H1 (cell line): ENCODE measurements at regions not wholly inside any gene's neighbourhood (a gene's known extent, or its start where the extent isn't known, plus 50 kb on each side); places are given as distances from the start of the nearest gene placed in this dataset.

Source experiments
- BCL11A ChIP-seq, 2 experiments: IDR thresholded peaks; one replicate each; pipeline ENCODE4 v1.6.1; 2011; ENCODE audit warnings: low read depth in 2 of 2, low read length in 2 of 2, mild to moderate bottlenecking in 2 of 2
- HDAC2 ChIP-seq, 2 experiments: fragments of 300-600 bp in 1 of 2; sonication (generic) in 1 of 2; IDR thresholded peaks; 2 replicates each; pipeline ENCODE4 v1.6.1; 2011 to 2012; ENCODE audit warnings: low read depth in 2 of 2, low read length in 2 of 2, mild to moderate bottlenecking in 2 of 2, moderate library complexity in 2 of 2, borderline replicate concordance in 1 of 2, inconsistent platforms in 1 of 2
- NRF1 ChIP-seq: IDR thresholded peaks from 2 replicates; pipeline ENCODE4 v1.6.1; 2011; ENCODE audit warnings: mild to moderate bottlenecking, low read depth, low read length, improper control_type of control experiment
- RNF2 ChIP-seq: fragments of 200-900, 300-1000 bp; sonication (generic); IDR thresholded peaks from 2 replicates; pipeline ENCODE4 v1.7.1; 2016; ENCODE audit warnings: borderline replicate concordance, low read depth, mild to moderate bottlenecking, antibody characterized with exemption, low read length; ENCODE audit not compliant: poor library complexity, severe bottlenecking; ENCODE audit errors: missing control alignments

DNA sequence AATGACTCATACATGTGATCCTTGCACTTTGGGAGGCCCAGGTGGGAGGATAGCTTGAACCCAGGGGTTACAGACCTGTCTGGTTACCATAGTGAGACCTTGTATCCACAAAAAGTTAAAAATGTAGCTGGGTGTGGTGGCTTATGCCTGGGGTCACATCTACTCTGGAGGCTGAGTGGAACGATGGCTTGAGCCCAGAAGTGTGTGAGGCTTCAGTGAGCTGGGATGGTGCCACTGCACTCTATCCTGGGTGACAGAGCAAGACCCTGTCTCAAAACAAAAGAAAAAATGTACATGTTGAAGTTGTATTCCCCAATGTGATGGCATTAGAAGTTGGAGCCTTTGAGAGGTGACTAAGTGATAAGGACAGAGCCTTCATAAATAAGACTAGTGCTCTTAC is 409.4 kb upstream of the PABPC4L start (continued):
- TF ChIP-seq BCL11A (IDR thresholded peaks at IDR 0.05; ENCODE audit: low read depth in 2 of 2, low read length in 2 of 2): no peak
- no peak for TF ChIP-seq RNF2
- no peak for TF ChIP-seq NRF1
- TF ChIP-seq HDAC2 (IDR thresholded peaks at IDR 0.05; ENCODE audit: borderline replicate concordance in 1 of 2, low read depth in 2 of 2, low read length in 2 of 2): no peak
- TF ChIP-seq, all 59 proteins: peak for 0
